CD14-positive monocyte (primary cell): ENCODE measurements at regions not wholly inside any gene's neighbourhood (a gene's known extent, or its start where the extent isn't known, plus 50 kb on each side); places are given as distances from the start of the nearest gene placed in this dataset.

Source experiments
- DNase-seq, 3 donors: peaks; one replicate each; pipeline ENCODE4 v3.0.0-alpha.2; 2011 to 2022
- H2AFZ ChIP-seq: 2 replicates; pipeline ENCODE4 v1.6.0; 2012; ENCODE audit warnings: mild to moderate bottlenecking, low read depth, low read length, inconsistent platforms; ENCODE audit not compliant: insufficient read depth, poor library complexity, severe bottlenecking
- H3K27ac ChIP-seq, 2 donors: 1 replicate in 1 of 2; 2 replicates in 1 of 2; pipeline ENCODE4 v1.5.1; 2012 to 2013; ENCODE audit warnings: low read length in 2 of 2, control low read depth in 1 of 2, inconsistent platforms in 1 of 2, low read depth in 1 of 2, mild to moderate bottlenecking in 1 of 2
- H3K27me3 ChIP-seq, 2 donors: one replicate each; pipeline versions ENCODE4 v1.6.0 to v1.6.1; 2011 to 2013; ENCODE audit warnings: low read length in 2 of 2; ENCODE audit not compliant: control insufficient read depth in 2 of 2, insufficient read depth in 2 of 2
- H3K36me3 ChIP-seq, 2 donors: replicated peaks in 1 of 2; 1 replicate in 1 of 2; 2 replicates in 1 of 2; pipeline versions ENCODE4 v1.5.1 to v1.6.1; 2012 to 2013; ENCODE audit warnings: low read length in 2 of 2, control low read depth in 1 of 2, inconsistent platforms in 1 of 2, mild to moderate bottlenecking in 1 of 2; ENCODE audit not compliant: insufficient read depth in 2 of 2, control insufficient read depth in 1 of 2
- H3K4me1 ChIP-seq, 2 donors: 1 replicate in 1 of 2; 2 replicates in 1 of 2; pipeline versions ENCODE4 v1.5.1 to v1.6.1; 2012 to 2013; ENCODE audit warnings: low read length in 2 of 2, control low read depth in 1 of 2, inconsistent platforms in 1 of 2, mild to moderate bottlenecking in 1 of 2, moderate library complexity in 1 of 2; ENCODE audit not compliant: insufficient read depth in 2 of 2, control insufficient read depth in 1 of 2
- H3K4me2 ChIP-seq: replicated peaks from 2 replicates; pipeline ENCODE3; 2012; ENCODE audit warnings: low read length, moderate library complexity, mild to moderate bottlenecking; ENCODE audit not compliant: poor library complexity, severe bottlenecking; ENCODE audit errors: extremely low read depth
- H3K4me3 ChIP-seq, 3 experiments: fragments of 200-600 bp in 1 of 3; sonication (generic) in 1 of 3; replicated peaks in 1 of 3; 1 replicate in 2 of 3; 2 replicates in 1 of 3; pipeline ENCODE4 v1.5.1; 2011 to 2013; ENCODE audit warnings: low read length in 3 of 3, mild to moderate bottlenecking in 3 of 3, control low read depth in 2 of 3, low read depth in 2 of 3, inconsistent platforms in 1 of 3, moderate library complexity in 1 of 3
- H3K79me2 ChIP-seq: 2 replicates; pipeline ENCODE4 v1.6.0; 2012; ENCODE audit warnings: mild to moderate bottlenecking, control low read depth, inconsistent platforms, low read length, moderate library complexity; ENCODE audit not compliant: insufficient read depth
- H3K9ac ChIP-seq: 2 replicates; pipeline ENCODE4 v1.6.0; 2017; ENCODE audit warnings: low read length, mild to moderate bottlenecking; ENCODE audit not compliant: insufficient read depth, poor library complexity, severe bottlenecking
- H3K9me3 ChIP-seq, 2 donors: replicated peaks in 1 of 2; 1 replicate in 1 of 2; 2 replicates in 1 of 2; pipeline versions ENCODE4 v1.5.1 to v1.6.1; 2012 to 2013; ENCODE audit warnings: low read length in 2 of 2, control low read depth in 1 of 2; ENCODE audit not compliant: control insufficient read depth in 1 of 2, insufficient read depth in 1 of 2
- H4K20me1 ChIP-seq: 2 replicates; pipeline ENCODE4 v1.6.0; 2012; ENCODE audit warnings: mild to moderate bottlenecking, low read length, control low read depth, moderate library complexity; ENCODE audit not compliant: insufficient read depth
- H3K27ac Mint-ChIP-seq, 7 donors: one replicate each; pipeline ENCODE4 v1.8.0; 2020; ENCODE audit warnings: mild to moderate bottlenecking in 7 of 7, mixed read lengths in 7 of 7, moderate library complexity in 6 of 7, inconsistent platforms in 2 of 7
- H3K27me3 Mint-ChIP-seq, 3 donors: one replicate each; pipeline ENCODE4 v1.8.0; 2021 to 2022; ENCODE audit warnings: low read depth in 3 of 3, mild to moderate bottlenecking in 3 of 3, mixed read lengths in 3 of 3, moderate library complexity in 3 of 3, inconsistent platforms in 1 of 3
- H3K36me3 Mint-ChIP-seq, 2 donors: one replicate each; pipeline ENCODE4 v1.8.0; 2020; ENCODE audit warnings: mixed read lengths in 2 of 2, inconsistent platforms in 1 of 2, mild to moderate bottlenecking in 1 of 2
- H3K4me1 Mint-ChIP-seq: one replicate; pipeline ENCODE4 v1.8.0; 2020; ENCODE audit warnings: mild to moderate bottlenecking, mixed read lengths
- H3K4me3 Mint-ChIP-seq, 2 donors: one replicate each; pipeline ENCODE4 v1.8.0; 2020; ENCODE audit warnings: mild to moderate bottlenecking in 2 of 2, mixed read lengths in 2 of 2, moderate library complexity in 1 of 2
- H3K9me3 Mint-ChIP-seq, 7 donors: one replicate each; pipeline ENCODE4 v1.8.0; 2020 to 2022; ENCODE audit warnings: mixed read lengths in 7 of 7, mild to moderate bottlenecking in 6 of 7, moderate library complexity in 6 of 7, inconsistent platforms in 2 of 7
- WGBS: methylation state at CpG from one replicate; pipeline ENCODE4 v1.1.5; 2013; ENCODE audit warnings: missing lambda C conversion rate; ENCODE audit not compliant: insufficient coverage; 5-methylcytosine and 5-hydroxymethylcytosine counted together
- intact Hi-C, 2 donors: fragments of 100-400 bp; cut with micrococcal nuclease; formaldehyde crosslinking; loops; one replicate each; pipeline versions ENCODE4 v1.15.0 to v1.15.1; 2023
- TF ChIP-seq, protein P1 (sequence below): fragments of 200-600 bp; IDR thresholded peaks from one replicate; pipeline ENCODE4 v1.8.0; 2022; ENCODE audit warnings: antibody characterized with exemption, mild to moderate bottlenecking

- H3K36me3 ChIP-seq: no peaks in the 10 kb centered on the region
- H3K4me1 Mint-ChIP-seq: no peaks in the 10 kb centered on the region
- H3K27ac Mint-ChIP-seq: no peak overlapping the region
- no peaks in the 10 kb centered on the region for H4K20me1 ChIP-seq
- no peaks in the 10 kb centered on the region for H3K27me3 ChIP-seq
- no peak overlapping the region for H3K9ac ChIP-seq
- no peaks in the 10 kb centered on the region for H3K79me2 ChIP-seq
- no peak overlapping the region for H3K4me3 Mint-ChIP-seq
- WGBS: no CpG with 5 or more reads among the region's 1 CpG
- H3K9me3 ChIP-seq: peaks cover 5 to 8% of the 10 kb centered on the region in 2 donors
- no peaks in the 10 kb centered on the region for H3K36me3 Mint-ChIP-seq
- TF ChIP-seq, protein P1, sequence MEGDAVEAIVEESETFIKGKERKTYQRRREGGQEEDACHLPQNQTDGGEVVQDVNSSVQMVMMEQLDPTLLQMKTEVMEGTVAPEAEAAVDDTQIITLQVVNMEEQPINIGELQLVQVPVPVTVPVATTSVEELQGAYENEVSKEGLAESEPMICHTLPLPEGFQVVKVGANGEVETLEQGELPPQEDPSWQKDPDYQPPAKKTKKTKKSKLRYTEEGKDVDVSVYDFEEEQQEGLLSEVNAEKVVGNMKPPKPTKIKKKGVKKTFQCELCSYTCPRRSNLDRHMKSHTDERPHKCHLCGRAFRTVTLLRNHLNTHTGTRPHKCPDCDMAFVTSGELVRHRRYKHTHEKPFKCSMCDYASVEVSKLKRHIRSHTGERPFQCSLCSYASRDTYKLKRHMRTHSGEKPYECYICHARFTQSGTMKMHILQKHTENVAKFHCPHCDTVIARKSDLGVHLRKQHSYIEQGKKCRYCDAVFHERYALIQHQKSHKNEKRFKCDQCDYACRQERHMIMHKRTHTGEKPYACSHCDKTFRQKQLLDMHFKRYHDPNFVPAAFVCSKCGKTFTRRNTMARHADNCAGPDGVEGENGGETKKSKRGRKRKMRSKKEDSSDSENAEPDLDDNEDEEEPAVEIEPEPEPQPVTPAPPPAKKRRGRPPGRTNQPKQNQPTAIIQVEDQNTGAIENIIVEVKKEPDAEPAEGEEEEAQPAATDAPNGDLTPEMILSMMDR: no peak
- no peak overlapping the region for H3K27ac ChIP-seq
- H3K27me3 Mint-ChIP-seq: peaks cover 0 to 2% (median 1%) of the 10 kb centered on the region in 3 donors
- H2AFZ ChIP-seq: no peak overlapping the region
- intact Hi-C loops: no loop called here
- no peaks in the 10 kb centered on the region for H3K4me1 ChIP-seq
- H3K4me2 ChIP-seq: no peak overlapping the region
- no peak for DNase-seq
- peaks cover 7 to 26% (median 13%) of the 10 kb centered on the region in 7 donors for H3K9me3 Mint-ChIP-seq
- H3K4me3 ChIP-seq: no peak overlapping the region
Observed at GRCh38 chr20:4352348-4352747, 103.3 kb upstream of the ADRA1D start.

DNA sequence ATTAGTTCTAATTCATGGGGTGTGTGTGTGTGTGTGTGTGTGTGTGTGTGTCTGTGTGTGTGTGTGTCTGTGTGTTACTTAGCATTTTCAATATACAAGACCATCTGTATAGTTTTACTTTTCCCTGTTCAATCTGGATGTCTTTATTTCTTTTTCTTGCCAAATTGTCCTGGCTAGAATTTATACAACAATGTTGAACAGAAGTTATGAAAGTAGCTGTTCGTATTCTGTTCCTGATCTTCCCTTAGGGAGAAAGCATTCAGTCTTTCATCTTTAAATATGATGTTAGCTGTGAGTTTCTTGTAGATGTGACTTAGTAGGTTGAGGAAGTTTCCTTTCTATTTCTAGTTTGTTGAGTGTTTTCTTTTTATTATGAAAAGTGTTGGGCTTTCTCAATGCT is 101.0 kb upstream of the ADRA1D start:
- H3K4me3 ChIP-seq: no peak overlapping the region
- peaks cover 7 to 26% (median 13%) of the 10 kb centered on the region in 7 donors for H3K9me3 Mint-ChIP-seq
- H3K36me3 ChIP-seq: no peaks in the 10 kb centered on the region
- intact Hi-C loops: no loop called here
- TF ChIP-seq, protein P1: no peak
- H3K4me3 Mint-ChIP-seq: no peak overlapping the region
- WGBS: no CpG with 5 or more reads among the region's 1 CpG
- H3K27ac Mint-ChIP-seq: no peak overlapping the region
- H3K27me3 ChIP-seq: no peaks in the 10 kb centered on the region
- H3K4me2 ChIP-seq: no peak overlapping the region
- H3K9me3 ChIP-seq: peaks cover 5 to 8% of the 10 kb centered on the region in 2 donors
- peaks cover 0 to 2% (median 0%) of the 10 kb centered on the region in 3 donors for H3K27me3 Mint-ChIP-seq
- H3K4me1 Mint-ChIP-seq: no peaks in the 10 kb centered on the region
- H3K4me1 ChIP-seq: no peaks in the 10 kb centered on the region
- no peak for DNase-seq
- no peak overlapping the region for H3K27ac ChIP-seq
- H3K79me2 ChIP-seq: no peaks in the 10 kb centered on the region
- no peak overlapping the region for H2AFZ ChIP-seq
- no peak overlapping the region for H3K9ac ChIP-seq
- H4K20me1 ChIP-seq: no peaks in the 10 kb centered on the region
- no peaks in the 10 kb centered on the region for H3K36me3 Mint-ChIP-seq
